ACHN (cell line): ENCODE measurements at regions not wholly inside any gene's neighbourhood (a gene's known extent, or its start where the extent isn't known, plus 50 kb on each side); places are given as distances from the start of the nearest gene placed in this dataset.
"Not testable (repeated sequence)": the region's sequence is repeated elsewhere in the genome, so short reads cannot be mapped to it uniquely, and the experiment has no call there.

Experiments used
- DNase-seq: peaks from one replicate; pipeline ENCODE4 v3.0.0-alpha.2; 2015
- in situ Hi-C: cut with HindIII; loops from 2 replicates; pipeline ENCODE4 v1.10.0; 2017; ENCODE audit warnings: low sequenced_read_pairs, low pct_ligation_motif_present, low pct_unique_long_range_greater_than_20kb

DNA sequence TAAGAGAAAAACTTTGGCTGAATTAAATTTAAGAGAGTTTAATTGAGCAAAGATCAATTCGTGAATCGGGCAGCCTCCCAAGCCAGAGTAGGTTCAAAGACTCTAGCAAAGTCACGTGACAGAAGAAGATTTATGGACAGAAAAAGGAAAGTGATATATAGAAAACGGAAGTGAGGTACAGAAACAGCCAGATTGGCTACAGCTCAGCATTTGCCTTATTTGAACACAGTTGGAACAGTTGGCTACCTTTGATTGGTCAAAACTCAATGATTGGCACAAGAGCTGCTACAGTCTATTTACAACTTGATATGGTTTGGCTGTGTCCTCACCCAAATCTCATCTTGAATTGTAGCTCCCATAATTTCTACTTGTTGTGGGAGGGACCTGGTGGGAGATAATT is 102.6 kb downstream of the PLG start:
- in situ Hi-C loops: no loop called here
- DNase-seq: no peak

GRCh38 chr6:160808263-160808662 is 106.2 kb downstream of the PLG start:
- no peak for DNase-seq
- in situ Hi-C loops: no loop called here

GRCh38 chr6:160810238-160810637 is 108.2 kb downstream of the PLG start:
- in situ Hi-C loops: no loop called here

DNA sequence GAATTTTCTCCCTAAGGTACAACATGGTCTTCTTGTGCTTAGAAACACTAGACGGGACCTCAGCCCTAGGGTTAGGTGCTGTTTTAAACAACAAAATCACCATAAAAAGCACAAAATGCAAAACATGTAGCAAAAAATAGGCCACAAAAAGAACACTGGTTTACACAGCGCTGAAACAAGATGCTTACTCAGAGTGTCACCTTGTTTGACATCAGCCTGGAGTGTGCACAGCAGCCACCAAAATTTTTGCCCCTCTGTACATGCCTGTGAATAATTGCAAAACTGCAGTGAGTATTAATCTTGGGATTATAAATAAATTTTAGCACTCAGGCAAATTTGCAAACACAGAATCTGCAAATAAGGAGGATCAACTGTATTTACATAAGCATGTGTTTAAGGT is 110.1 kb downstream of the PLG start:
- in situ Hi-C loops: no loop called here

More at GRCh38 chr6:160810238-160810637, 108.2 kb downstream of the PLG start:
- no peak for DNase-seq

DNA sequence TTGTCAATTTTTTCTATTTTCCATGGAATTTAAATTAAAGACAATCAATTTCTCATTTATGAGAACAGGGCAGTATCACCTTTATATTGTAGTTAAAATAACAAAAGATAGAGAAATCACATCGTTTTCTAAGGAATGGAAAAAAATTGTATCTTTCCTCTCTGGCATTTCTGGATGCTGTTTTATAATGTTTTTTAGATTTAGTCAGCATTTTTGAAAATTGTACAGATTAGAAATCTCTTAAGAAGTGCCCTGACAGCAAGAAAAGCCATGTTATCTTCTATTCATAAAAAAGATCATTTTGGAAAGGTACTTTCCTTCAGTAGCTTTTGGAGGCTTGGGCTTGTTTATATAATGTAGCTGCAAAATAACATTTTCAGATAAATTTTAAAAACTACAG is 116.9 kb downstream of the PLG start:
- in situ Hi-C loops: no loop called here
- DNase-seq: no peak

More for the DNA sequence above, 110.1 kb downstream of the PLG start:
- no peak for DNase-seq

GRCh38 chr6:160820661-160821060 is 118.6 kb downstream of the PLG start:
- DNase-seq, in situ Hi-C loops: not testable (repeated sequence)

GRCh38 chr6:160831739-160832138 is 129.7 kb downstream of the PLG start:
- in situ Hi-C loops: no loop called here
- DNase-seq: no peak

GRCh38 chr6:160832422-160832821 is 130.4 kb downstream of the PLG start:
- in situ Hi-C loops: no loop called here
- DNase-seq: no peak

DNA sequence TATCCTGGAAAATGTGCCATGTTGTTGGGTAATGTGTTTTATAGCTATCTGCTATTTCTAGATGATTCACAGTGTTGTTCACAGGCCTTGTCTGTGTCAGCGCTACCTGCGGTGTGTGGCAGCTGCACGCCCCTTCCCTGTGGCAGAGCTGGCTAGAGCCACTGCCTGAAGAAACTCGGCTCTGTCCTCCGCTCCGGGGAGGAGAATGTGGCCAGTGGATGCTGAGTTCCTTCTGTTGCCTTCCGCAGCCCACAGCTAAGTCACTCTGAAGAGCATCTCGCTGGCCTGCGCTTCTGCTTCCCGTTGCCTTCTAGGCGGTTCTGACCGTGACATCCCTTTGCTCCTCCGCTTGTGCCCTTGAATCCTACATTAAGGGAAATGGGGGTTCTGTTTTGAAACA is 135.1 kb downstream of the PLG start:
- in situ Hi-C loops: no loop called here
- DNase-seq: no peak

- no peak for DNase-seq
Measured at GRCh38 chr6:160851031-160851430, 140.5 kb upstream of the MAP3K4 start.

DNA sequence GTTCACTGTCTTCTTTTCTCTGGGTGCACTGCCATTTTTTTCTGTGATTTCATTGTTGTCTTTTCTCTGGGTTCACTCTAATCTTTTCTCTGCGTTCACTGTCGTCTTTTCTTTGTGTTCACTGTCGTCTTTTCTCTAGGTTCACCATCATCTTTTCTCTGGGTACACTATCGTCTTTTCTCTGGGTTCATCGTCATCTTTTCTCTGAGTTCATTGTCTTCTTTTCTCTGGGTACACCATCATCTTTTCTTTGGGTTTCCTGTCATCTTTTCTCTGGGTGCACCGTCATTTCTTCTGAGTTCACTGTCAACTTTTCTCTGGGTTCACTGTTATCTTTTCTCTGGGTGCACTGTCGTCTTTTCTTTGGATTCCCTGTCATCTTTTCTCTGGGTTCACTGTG is 137.6 kb upstream of the MAP3K4 start:
- in situ Hi-C loops: no loop called here
- DNase-seq: no peak

More at GRCh38 chr6:160851031-160851430, 140.5 kb upstream of the MAP3K4 start:
- in situ Hi-C loops: no loop called here

DNA sequence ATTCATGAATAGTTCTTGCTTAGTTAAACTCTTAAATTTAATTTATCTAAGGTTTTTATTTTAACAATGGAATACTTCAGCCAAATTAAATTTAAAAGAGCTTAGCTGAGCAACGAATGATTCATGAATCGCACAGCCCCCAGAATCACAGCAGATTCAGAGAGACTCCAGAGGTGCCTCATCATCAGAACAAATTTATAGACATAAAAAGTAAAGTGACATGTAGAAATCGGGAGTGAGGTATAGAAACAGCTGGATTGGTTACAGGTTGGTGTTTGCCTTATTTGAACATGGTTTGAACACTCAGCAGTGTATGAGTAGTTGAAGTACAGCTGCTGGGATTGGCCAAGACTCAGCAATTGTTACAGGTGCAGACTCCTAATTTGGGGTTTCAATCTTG is 132.7 kb upstream of the MAP3K4 start:
- in situ Hi-C loops: no loop called here
- DNase-seq: no peak

GRCh38 chr6:160859822-160860221 is 131.7 kb upstream of the MAP3K4 start:
- in situ Hi-C loops: no loop called here
- no peak for DNase-seq

GRCh38 chr6:160861824-160862223 is 129.7 kb upstream of the MAP3K4 start:
- DNase-seq: no peak
- in situ Hi-C loops: no loop called here

GRCh38 chr6:160863782-160864181 is 127.8 kb upstream of the MAP3K4 start:
- in situ Hi-C loops: no loop called here
- no peak for DNase-seq

- no peak for DNase-seq
- in situ Hi-C loops: no loop called here
Measured at GRCh38 chr6:160871320-160871719, 120.2 kb upstream of the MAP3K4 start.

DNA sequence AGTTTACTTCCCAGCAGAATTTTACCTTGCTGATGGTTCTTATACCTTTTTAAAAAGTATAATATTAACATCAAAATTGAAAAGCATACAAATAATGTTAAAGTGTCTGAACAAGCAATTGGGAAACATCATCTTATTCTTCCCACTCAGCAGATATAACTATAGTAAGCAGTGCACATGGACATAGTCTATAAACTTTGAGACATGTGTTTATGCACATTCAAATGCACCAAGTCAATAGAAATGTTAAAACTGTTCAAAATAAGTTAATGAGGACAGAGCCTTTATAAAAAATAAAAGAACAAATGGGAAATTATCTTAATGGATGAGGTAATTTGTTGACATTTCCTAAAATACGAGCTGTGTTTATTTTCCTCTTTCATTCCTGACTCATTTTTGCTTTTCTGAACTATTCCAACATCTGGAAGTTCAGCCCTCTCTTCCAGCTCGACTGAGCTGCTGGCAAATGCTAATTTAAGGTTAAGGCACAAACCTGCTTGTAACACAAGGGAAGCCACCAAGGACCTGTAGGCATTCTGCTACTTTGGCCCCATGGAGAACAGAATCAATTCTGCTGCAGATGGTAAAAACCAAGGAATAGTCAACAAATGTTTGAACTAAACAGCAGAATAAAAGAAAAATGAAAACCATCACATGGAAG is 110.3 kb upstream of the MAP3K4 start:
- DNase-seq: no peak
- in situ Hi-C loops: no loop called here

- in situ Hi-C loops: no loop called here
- no peak for DNase-seq
Measured at GRCh38 chr6:160882006-160882405, 109.6 kb upstream of the MAP3K4 start.

- in situ Hi-C loops: no loop called here
Measured at GRCh38 chr6:160882791-160883279, 108.7 kb upstream of the MAP3K4 start.

DNA sequence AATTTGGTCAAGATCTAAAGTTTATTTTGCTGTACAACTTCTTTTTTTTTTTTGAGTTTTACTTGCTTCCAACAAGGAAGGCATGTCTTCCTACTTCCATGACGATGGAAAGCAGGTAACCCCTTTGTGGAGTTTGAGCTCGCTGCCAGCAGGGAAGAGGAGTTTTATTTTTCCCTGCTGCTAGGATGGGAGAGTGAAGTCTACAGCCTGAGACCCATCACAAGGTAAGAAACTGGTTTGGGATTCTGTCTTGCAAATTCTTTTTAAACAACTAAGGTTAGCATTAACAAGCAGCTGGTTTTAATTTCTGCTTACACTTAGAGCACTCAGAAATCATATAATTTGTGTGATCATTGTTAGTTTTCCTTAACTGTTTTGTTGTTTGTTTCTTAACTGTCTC is 108.0 kb upstream of the MAP3K4 start:
- in situ Hi-C loops: no loop called here
- DNase-seq: no peak

More at GRCh38 chr6:160882791-160883279, 108.7 kb upstream of the MAP3K4 start:
- no peak for DNase-seq

GRCh38 chr6:160883999-160884398 is 107.6 kb upstream of the MAP3K4 start:
- no peak for DNase-seq

More at GRCh38 chr6:160883999-160884398, 107.6 kb upstream of the MAP3K4 start:
- in situ Hi-C loops: no loop called here
